DMS153 treated with DMSO at 0.1 percent for 48 hours (cell line): ENCODE measurements at regions not wholly inside any gene's neighbourhood (a gene's known extent, or its start where the extent isn't known, plus 50 kb on each side); places are given as distances from the start of the nearest gene placed in this dataset.
A peak's percentile ranks its signal among the peaks of the same experiment; 100 is the strongest.
"Not testable (repeated sequence)": the region's sequence is repeated elsewhere in the genome, so short reads cannot be mapped to it uniquely, and the experiment has no call there.

Experiments used
- DNase-seq: peaks from one replicate; lab custom pipeline; 2025; ENCODE audit not compliant: unreplicated experiment; lab: John Stamatoyannopoulos, UW

GRCh38 chr15:61367953-61368352, 138.9 kb upstream of the RORA start:
- DNase-seq, result no peak

DNA sequence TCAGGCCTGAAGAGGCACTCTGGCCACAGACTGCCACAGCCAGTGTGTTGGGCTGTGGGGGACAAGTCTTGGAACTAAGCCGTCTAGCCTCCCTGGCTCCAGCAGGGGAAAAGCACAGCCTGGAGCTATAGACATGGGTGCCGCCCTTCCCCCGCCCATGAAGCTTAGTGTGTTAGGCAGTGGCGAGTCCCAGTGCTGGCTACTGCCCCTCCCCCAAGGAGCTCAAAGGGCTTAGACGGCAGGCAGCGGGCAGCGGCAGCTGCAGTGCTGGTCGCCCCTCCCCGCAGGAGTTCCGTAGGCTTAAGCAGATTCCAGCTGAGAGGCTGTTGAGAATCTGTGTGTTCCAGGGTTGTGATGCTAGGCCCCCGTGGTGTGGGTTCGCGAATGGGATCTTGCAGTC, 135.8 kb upstream of the RORA start:
- DNase-seq, result no peak

DNA sequence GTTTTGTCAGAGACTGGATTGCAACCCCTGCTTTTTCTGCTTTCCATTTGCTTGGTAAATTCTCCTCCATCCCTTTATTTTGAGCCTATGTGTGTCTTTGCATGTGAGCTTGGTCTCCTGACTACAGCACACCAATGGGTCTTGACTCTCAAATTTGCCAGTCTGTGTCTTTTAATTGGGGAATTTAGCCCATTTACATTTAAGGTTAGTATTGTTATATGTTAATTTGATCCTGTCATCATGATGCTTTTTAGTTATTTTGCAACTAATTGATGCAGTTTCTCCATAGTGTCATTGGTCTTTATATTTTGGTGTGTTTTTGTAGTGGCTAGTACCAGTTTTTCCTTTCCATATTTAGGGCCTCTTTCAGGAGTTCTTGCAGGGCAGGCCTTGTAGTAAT, 133.8 kb upstream of the RORA start:
- not testable (repeated sequence) for DNase-seq

DNA sequence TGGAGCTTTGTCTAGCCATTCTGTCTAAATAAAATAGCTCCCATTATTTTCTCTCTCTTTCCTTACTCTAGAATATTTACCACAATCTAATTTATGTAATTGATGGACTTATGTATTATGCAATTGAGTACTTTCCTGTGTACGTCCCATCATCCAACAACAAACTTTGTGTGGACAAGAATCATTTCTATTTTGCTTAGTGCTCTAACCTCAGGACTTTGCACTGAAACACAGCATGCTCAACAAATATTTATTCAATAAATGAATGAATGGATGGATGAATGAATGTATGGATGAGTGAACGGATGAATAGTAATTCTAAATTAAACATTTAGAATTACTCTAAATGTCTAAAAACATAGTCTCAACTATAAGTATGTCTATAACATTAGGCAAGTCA, 115.2 kb upstream of the RORA start:
- no peak for DNase-seq

DNA sequence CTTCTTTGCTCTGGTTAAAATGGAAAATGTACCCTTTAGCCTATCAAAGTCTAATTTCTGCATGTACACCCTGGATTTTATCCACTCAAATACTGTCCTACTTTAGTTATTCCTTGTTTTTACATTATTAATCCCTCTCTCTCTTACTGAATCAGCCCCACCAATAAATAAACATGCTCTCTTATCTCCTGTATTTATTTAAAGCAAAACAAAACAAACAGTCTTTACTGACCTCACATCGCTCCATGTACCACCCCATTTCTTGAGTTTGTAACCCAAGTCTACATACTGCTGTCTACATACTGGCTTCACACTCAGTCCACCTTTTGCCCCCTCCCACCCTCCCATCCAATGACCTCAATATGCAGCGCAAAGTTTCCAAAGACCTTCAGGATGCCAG, 113.3 kb upstream of the RORA start:
- DNase-seq, result no peak

DNA sequence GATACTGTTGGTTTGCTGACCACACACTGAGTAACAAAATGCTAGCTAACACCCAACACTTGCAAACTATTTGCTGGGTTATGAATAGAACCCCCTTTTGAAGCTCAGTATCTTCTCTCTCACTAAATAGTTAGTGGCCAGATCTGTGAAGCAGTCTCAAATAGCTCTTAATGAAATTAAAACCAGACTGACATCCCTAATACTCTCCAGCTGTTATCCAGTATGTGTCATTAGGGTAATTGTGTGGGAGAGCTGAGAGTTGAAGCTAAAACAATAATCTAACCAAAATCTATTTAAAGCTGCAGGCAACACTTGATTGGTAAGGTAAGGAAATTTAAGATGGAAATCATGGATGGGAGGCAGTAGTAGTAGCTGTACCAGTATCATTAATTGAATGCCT, 110.4 kb upstream of the RORA start:
- no peak for DNase-seq

DNA sequence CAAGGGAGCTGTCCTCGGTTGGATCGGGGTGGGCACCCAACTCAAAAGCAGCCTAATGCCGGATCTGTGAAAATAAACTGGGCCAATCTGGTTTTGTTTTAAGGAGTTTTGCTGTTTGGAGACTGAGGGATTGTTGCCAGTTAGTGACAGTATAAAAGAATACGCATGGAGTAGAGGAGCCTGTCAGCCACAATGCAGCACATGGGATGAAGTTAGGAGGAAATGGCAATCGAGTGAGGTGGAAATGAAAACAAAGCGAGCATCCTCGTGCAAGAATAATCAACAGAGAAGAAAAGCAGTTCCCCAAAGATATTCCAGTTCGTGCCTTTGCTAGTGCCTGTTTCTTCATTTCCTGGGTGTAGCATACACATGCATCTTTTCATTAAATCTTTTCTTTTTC, 108.4 kb upstream of the RORA start:
- no peak for DNase-seq

- no peak for DNase-seq
Observed at GRCh38 chr15:61336026-61336638, 107.0 kb upstream of the RORA start.

- DNase-seq, result not testable (repeated sequence)
Observed at GRCh38 chr15:61334714-61335113, 105.6 kb upstream of the RORA start.

DNA sequence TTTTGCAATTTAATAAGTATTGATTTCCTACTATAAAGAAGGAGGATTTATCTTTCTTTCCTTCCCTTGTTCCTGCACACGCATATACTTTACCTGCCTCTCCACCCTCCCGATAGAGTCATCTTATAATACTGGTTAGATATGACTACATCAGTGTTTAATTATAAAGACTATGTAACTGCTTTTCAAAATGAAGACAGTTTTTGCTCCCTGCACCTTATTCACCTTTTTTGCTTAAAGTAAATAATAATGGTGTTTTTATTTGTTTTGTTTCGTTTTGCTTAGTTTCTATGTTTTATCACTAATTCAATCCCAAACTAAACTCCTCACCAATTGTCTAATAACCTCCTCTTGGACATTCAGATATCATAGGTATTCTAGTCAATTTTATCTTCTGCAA, 101.9 kb upstream of the RORA start:
- DNase-seq, result no peak

- DNase-seq, result peak; percentile 85
Observed at GRCh38 chr15:61327019-61327631, 98.0 kb upstream of the RORA start.

- no peak for DNase-seq
Observed at GRCh38 chr15:61319892-61320291, 90.8 kb upstream of the RORA start.

GRCh38 chr15:61318802-61319525, 89.9 kb upstream of the RORA start:
- no peak for DNase-seq

GRCh38 chr15:61318301-61318700, 89.2 kb upstream of the RORA start:
- DNase-seq, result peak; percentile 12

DNA sequence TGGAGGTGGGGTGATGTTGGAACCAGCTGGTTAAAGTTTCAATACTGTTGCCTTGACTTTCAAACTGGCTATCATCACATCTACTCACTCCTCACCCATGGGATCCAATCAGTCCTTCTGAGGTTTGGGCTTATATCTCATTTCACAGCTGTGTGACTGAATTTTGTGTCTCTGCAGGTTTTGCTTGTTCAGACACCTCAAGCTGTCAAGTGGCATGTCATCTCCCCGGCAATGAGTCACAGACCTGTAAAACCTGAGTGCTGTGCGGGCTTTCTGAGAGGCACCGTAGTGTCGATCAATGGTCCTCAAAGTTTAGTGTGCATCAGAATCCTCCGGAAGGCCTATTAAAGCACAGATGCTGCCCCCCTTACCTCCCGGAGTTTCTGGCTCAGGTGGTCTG, 86.4 kb upstream of the RORA start:
- no peak for DNase-seq

DNA sequence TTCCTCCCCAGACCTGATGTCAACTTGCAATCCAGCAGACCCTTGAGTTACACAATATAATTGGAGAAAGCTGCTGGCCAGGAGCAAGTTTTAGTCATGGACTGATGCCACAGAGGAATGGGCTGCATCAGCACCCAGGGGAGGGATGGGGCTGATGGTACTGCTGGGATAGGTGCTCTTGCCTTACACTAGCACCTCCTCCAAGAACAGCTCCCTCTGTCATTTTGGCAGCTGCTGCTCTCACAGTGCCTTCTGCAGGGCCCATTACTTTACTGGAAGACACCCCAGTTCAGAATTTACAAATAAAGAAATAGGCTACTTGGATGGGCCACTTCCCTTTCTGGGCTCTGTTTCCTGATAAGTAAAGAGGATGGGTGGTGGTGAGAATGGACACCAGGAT, 85.3 kb upstream of the RORA start:
- no peak for DNase-seq

DNA sequence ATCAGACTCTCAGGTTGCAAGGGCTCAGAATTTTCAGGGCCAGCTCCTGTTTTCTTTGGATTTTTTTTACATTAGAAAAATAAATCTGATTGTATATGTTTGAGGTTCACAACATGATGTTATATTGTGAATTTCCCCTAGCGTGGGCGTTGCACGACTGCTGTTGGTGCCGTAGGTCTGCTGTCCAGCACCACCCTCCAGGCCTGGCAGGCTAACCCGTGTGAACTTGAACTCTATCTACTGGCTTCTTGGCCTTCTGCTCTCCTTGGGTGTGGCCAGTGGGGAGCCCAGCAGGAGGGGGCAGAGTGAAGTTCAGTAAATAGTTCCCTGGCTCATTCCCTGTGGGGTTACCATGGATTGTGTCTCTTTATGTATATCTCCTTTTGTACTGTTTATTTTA, 80.5 kb upstream of the RORA start:
- no peak for DNase-seq

DNA sequence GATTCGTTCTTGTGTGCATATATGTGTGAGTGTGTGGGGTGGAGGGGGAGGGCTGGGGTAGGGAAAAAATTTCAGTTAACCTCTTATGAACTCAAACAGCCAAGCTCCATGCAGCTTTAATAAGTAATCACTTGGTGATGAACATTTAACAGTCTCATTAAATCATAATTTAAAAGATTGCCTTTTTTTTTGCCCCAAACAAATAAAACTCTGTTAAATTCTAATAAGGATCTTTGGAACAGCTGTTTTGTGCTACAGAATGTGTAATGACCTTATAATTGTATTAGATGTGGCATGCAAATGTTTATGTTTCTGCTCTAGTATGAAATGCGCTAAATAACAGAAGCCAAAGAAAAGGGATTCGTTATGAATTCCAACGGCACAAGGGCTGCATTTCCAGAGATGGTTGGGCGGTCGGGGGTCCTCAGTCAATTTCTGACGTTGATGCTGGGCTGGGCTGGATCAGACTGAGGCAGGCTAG, 80.0 kb upstream of the RORA start:
- DNase-seq, result no peak

DNA sequence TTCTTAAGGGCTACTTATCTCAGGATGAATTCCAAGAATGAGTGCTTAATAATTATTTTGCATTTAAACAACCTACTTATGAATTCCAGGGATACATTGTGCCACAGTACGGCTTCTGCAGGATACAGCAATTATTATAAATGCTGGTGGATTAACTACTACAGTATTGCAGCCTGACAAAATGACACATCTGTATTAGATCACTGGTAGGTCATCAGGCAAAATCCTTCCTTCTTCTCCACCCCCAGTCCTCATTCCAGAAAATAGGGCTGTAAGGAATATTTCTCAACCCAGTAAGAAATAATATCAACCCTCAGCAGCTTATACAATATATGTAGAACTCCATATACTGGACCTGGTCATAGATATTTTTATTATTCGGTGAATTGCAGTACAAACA, 79.3 kb upstream of the RORA start:
- DNase-seq, result no peak

GRCh38 chr15:61307474-61307873, 78.4 kb upstream of the RORA start:
- DNase-seq, result no peak

GRCh38 chr15:61301701-61302100, 72.6 kb upstream of the RORA start:
- no peak for DNase-seq

DNA sequence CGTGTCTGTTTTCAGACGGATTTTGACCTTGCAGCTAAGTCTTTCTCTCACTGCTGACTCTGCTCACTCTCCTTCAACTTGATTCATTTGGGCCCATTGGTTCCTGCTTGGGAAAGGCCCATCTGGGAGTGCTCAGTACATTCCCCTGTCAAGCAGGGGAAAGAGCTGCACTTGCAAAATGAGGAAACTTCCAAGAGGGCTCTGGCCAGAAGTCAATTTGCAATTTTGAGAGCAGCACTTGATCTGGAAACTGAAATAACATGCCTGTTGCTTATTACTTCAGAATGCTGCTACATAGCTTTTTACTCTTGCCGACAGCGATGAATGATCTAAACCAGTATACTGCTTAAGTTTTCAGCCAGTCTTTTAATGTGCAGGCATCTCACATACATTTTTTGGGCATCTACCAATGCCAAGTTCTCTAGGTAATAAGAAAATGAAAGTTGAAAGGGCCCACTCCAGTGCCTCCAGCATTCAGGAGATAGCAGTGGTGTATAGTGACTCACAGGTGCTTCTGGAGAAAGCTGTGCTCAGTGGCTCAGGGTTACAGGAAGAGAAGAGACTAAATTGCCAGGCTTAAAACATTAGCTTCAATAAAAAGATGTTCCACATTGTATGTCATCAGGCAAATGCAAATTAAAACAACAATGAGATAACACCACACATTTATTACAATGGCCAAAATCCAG, 70.1 kb upstream of the RORA start:
- DNase-seq, result no peak
